22Rv1 (cell line): ENCODE measurements at regions not wholly inside any gene's neighbourhood (a gene's known extent, or its start where the extent isn't known, plus 50 kb on each side); places are given as distances from the start of the nearest gene placed in this dataset.

ENCODE experiments used
- H3K27ac ChIP-seq: fragments of 450-650 bp; 2 replicates; pipeline ENCODE4 v1.5.1; 2017
- ZFX ChIP-seq: fragments of 450-650 bp; IDR thresholded peaks from 2 replicates; pipeline ENCODE4 v1.6.1; 2017; ENCODE audit warnings: antibody characterized with exemption, borderline replicate concordance
- TF ChIP-seq, protein P1 (sequence below): fragments of 450-650 bp; IDR thresholded peaks from 2 replicates; pipeline ENCODE4 v1.5.1; 2017; ENCODE audit warnings: mild to moderate bottlenecking

DNA sequence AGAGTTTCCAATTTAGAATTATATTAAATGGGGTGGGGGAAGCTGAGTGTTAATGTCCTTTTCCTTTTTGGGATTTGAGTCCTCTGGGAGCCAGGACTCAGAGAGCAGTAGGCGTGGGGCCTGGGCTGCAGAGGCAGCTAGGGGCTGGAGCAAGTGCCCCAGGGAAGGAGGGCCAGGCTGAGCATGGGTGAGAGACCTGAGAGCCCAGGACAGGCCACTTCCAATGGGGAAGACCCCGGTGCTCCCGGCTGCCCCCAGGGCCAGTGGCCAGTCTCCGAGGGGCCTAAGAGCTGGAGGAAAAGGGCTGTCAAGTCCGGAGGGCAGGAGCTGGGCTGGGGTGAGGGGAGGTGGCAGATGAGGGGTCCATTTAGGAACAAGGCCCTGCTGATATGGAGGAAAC is 371.5 kb downstream of the ZNF536 start:
- H3K27ac ChIP-seq = no peak overlapping the region
- TF ChIP-seq ZFX = no peak
- TF ChIP-seq, protein P1, sequence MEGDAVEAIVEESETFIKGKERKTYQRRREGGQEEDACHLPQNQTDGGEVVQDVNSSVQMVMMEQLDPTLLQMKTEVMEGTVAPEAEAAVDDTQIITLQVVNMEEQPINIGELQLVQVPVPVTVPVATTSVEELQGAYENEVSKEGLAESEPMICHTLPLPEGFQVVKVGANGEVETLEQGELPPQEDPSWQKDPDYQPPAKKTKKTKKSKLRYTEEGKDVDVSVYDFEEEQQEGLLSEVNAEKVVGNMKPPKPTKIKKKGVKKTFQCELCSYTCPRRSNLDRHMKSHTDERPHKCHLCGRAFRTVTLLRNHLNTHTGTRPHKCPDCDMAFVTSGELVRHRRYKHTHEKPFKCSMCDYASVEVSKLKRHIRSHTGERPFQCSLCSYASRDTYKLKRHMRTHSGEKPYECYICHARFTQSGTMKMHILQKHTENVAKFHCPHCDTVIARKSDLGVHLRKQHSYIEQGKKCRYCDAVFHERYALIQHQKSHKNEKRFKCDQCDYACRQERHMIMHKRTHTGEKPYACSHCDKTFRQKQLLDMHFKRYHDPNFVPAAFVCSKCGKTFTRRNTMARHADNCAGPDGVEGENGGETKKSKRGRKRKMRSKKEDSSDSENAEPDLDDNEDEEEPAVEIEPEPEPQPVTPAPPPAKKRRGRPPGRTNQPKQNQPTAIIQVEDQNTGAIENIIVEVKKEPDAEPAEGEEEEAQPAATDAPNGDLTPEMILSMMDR = no peak

DNA sequence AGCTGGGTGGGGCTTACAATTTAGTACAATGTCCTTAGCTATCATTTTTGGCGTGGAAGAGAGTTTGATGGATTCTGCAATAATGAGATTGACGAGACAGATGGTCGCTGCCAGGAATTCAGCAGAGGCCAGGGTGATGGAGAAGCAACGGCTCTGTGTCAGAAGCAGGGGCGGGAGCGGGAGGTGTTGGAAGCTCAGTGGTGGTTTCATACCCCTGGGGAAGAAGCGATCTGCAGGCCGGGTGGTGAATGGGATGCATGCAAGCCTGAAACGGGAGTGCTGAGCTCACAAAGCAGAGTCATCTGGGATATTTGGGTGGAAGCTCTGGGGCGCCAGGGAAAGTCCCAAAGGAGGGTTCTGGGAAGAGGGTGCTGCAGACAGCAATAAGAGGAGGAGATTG is 370.8 kb downstream of the ZNF536 start:
- H3K27ac ChIP-seq = no peak overlapping the region
- TF ChIP-seq ZFX = no peak

DNA sequence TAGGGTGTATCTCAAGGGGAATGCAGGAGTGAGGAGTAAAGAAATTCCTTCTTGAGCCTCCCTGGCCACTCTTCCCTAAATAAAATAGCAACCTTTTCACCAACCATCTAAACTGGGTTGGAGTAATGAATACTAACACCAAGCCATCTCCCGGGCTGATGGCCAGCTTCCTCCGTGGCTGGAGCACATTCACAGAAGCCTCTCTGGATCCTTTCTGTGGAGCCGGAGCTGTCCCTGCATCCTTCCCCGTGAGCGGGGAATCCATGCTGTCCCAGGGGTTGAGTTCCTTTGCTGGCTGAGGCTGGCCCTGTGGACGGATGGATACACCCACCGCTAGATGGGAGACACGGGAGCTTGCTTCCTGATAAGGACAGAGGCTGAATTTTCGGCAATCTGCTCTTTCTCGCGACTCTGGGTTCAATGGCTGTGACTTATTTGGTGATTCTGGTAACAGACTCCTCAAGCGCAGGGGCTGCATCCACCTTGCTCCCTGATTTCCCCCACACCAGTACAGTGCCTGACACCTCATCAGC is 370.3 kb downstream of the ZNF536 start:
- H3K27ac ChIP-seq = no peak overlapping the region
- no peak for TF ChIP-seq ZFX
- TF ChIP-seq, protein P1 = no peak

DNA sequence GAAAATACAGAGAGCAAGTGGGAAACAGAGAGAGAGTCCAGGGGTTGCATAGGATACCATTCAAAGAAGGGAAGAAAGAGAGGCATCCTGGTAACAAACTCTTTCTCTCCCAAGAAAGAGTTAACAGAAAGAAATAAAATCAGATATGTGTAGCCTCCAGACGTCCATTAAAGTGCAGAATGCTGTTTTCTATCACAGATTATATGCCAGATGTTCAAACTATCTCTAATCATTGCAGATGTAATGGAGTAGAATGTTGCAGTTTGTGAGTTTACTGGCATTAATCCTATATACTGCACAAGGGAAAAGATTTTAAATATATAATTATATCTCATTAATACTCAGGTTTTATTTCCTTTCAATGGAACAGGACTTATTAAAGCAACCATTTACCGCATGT is 369.4 kb downstream of the ZNF536 start:
- no peak for TF ChIP-seq ZFX
- TF ChIP-seq, protein P1 = no peak
- H3K27ac ChIP-seq = no peak overlapping the region

DNA sequence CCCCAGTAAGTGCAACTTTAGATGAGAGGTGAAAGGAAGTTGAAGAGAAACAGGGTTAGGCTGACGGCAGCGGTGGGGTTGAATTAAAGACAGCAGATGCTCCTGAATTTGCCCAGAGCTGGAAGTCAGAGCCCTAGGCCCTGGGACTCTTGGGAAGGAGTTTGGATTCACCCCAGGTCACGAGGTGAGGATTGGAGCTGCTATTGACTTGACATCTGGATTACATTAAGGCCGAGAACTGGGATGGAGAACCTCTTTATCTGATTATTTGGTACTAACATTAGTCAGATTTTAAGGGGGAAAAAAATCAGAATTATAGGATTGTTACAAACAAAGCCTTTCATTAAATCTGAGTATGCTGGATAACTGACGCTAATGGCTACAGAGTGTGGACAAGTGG is 367.2 kb downstream of the ZNF536 start:
- TF ChIP-seq, protein P1 = no peak
- TF ChIP-seq ZFX = no peak
- no peak overlapping the region for H3K27ac ChIP-seq

DNA sequence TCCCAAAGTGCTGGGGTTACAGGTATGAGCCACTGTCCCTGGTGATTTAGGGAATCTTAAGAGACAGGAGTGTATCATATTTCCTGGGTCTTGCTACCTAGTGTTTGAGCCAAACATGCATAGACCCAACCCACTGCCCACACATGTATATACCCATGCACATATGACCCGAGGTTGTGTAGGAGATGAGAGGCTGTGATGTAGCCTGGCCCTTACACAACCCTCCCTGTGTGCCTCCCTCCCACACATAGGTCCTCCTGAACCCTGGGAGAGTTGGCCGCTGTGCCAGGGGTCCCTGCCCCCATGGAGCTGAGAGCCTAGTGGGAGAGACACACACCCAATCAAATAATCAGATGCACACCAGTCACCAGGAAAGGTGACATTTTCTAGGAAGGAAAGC is 365.9 kb downstream of the ZNF536 start:
- TF ChIP-seq, protein P1 = no peak
- no peak for TF ChIP-seq ZFX

DNA sequence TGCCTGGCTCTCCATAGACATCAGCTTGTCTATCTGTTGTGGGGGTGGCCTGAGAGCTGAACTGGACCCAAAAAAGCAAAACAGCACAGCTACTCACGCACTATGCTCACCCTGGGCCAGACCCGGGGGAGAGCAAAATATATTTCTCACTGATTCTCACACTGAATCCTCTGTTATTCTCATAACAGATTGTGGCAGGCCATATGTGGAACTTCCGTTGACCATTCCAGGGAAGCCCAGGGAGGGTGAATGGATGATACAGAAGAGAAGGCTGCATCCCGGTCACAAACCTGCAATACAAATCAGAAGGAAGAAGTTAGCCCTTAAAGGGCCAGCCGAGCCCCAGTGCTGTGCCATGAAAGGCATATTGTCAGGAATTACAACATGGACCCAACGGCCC is 362.5 kb downstream of the ZNF536 start:
- H3K27ac ChIP-seq = no peak overlapping the region
- TF ChIP-seq ZFX = no peak
- TF ChIP-seq, protein P1 = no peak

More for the DNA sequence above, 365.9 kb downstream of the ZNF536 start:
- no peak overlapping the region for H3K27ac ChIP-seq
